Karpas-422 (cell line): ENCODE measurements at regions not wholly inside any gene's neighbourhood (a gene's known extent, or its start where the extent isn't known, plus 50 kb on each side); places are given as distances from the start of the nearest gene placed in this dataset.

ENCODE experiments used
- DNase-seq: peaks from one replicate; pipeline ENCODE4 v3.0.0-alpha.2; 2015
- H2AFZ ChIP-seq: fragments of 200-600 bp; sonication (generic); 2 replicates; pipeline ENCODE4 v1.6.1; 2014; ENCODE audit warnings: antibody characterized with exemption, low read length, mixed read lengths
- H3K27ac ChIP-seq: fragments of 200-600 bp; sonication (generic); 2 replicates; pipeline ENCODE4 v1.5.1; 2014; ENCODE audit warnings: mild to moderate bottlenecking, low read length, moderate library complexity
- H3K27me3 ChIP-seq: fragments of 200-600 bp; sonication (generic); 2 replicates; pipeline ENCODE4 v1.6.1; 2014; ENCODE audit warnings: low read length, mixed read lengths
- H3K36me3 ChIP-seq: fragments of 200-600 bp; sonication (generic); 2 replicates; pipeline ENCODE4 v1.6.1; 2014; ENCODE audit warnings: low read length, mixed read lengths; ENCODE audit not compliant: insufficient read depth
- H3K4me1 ChIP-seq: fragments of 200-600 bp; sonication (generic); 2 replicates; pipeline ENCODE4 v1.6.1; 2014; ENCODE audit warnings: mild to moderate bottlenecking, low read length, mixed read lengths
- H3K4me2 ChIP-seq: fragments of 200-600 bp; sonication (generic); 2 replicates; pipeline ENCODE4 v1.6.1; 2014; ENCODE audit warnings: low read length, low read depth, mild to moderate bottlenecking; ENCODE audit not compliant: poor library complexity, severe bottlenecking
- H3K4me3 ChIP-seq: fragments of 200-600 bp; sonication (generic); 2 replicates; pipeline ENCODE4 v1.5.1; 2014; ENCODE audit warnings: mild to moderate bottlenecking, antibody characterized with exemption, low read length, mixed read lengths
- H3K79me2 ChIP-seq: fragments of 200-600 bp; sonication (generic); 2 replicates; pipeline ENCODE4 v1.6.1; 2014; ENCODE audit warnings: mild to moderate bottlenecking, low read length, mixed read lengths
- H3K9ac ChIP-seq: fragments of 200-600 bp; sonication (generic); 2 replicates; pipeline ENCODE4 v1.6.0; 2014; ENCODE audit warnings: low read length
- H3K9me2 ChIP-seq: fragments of 200-600 bp; sonication (generic), shearing (Covaris generic); replicated peaks from 2 replicates; pipeline ENCODE4 v1.6.0; 2014; ENCODE audit warnings: mild to moderate bottlenecking, low read length, moderate library complexity; ENCODE audit not compliant: insufficient read depth
- H3K9me3 ChIP-seq: fragments of 300-700, 200-600 bp; sonication (generic); 2 replicates; pipeline ENCODE4 v1.6.1; 2014; ENCODE audit warnings: low read length, mixed read lengths
- H4K20me1 ChIP-seq: fragments of 200-600 bp; sonication (generic); 2 replicates; pipeline ENCODE4 v1.6.1; 2014; ENCODE audit warnings: mild to moderate bottlenecking, antibody characterized with exemption, low read length, low read depth; ENCODE audit not compliant: insufficient read depth

- H4K20me1 ChIP-seq: no peaks in the 10 kb centered on the region
- H3K9ac ChIP-seq: no peak overlapping the region
- no peaks in the 10 kb centered on the region for H3K36me3 ChIP-seq
- no peaks in the 10 kb centered on the region for H3K9me3 ChIP-seq
- H3K27me3 ChIP-seq: no peaks in the 10 kb centered on the region
- H3K4me1 ChIP-seq: peaks cover 17% of the 10 kb centered on the region
- no peaks in the 10 kb centered on the region for H3K9me2 ChIP-seq
- H2AFZ ChIP-seq: no peak overlapping the region
- H3K4me2 ChIP-seq: no peak overlapping the region
- no peak overlapping the region for H3K27ac ChIP-seq
- DNase-seq: no peak
- H3K4me3 ChIP-seq: no peak overlapping the region
- H3K79me2 ChIP-seq: no peaks in the 10 kb centered on the region
Measured at GRCh38 chr11:27239305-27239942, 123.6 kb downstream of the CCDC34 start.

DNA sequence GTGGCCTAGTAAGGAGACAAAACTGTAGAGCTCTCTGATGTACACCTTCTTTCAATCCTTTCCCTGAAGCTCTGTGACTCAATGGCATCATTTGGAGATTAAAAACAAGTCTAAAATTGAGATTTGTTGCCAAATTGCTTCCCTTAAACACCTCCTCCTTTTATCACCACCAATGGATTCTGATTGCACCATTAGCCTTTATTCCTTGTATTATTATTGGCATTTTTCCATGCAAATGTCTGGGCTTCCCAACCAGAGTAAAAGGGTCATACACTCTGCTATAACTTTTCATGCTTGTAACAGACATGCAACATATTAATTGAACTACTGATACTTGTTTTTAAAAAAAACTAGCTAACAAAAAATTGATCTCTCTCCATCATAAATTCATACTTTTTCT lies 124.2 kb downstream of the CCDC34 start:
- no peaks in the 10 kb centered on the region for H3K79me2 ChIP-seq
- no peaks in the 10 kb centered on the region for H3K9me3 ChIP-seq
- H2AFZ ChIP-seq: no peak overlapping the region
- no peaks in the 10 kb centered on the region for H3K36me3 ChIP-seq
- no peak overlapping the region for H3K27ac ChIP-seq
- H3K9ac ChIP-seq: no peak overlapping the region
- DNase-seq: no peak
- H4K20me1 ChIP-seq: no peaks in the 10 kb centered on the region
- no peak overlapping the region for H3K4me2 ChIP-seq
- H3K4me1 ChIP-seq: peaks cover 23% of the 10 kb centered on the region
- H3K4me3 ChIP-seq: no peak overlapping the region
- no peaks in the 10 kb centered on the region for H3K27me3 ChIP-seq
- no peaks in the 10 kb centered on the region for H3K9me2 ChIP-seq

- no peak overlapping the region for H2AFZ ChIP-seq
- no peak overlapping the region for H3K4me2 ChIP-seq
- H3K4me3 ChIP-seq: no peak overlapping the region
- H3K27me3 ChIP-seq: no peaks in the 10 kb centered on the region
- no peaks in the 10 kb centered on the region for H3K9me3 ChIP-seq
- no peaks in the 10 kb centered on the region for H3K9me2 ChIP-seq
- DNase-seq: no peak
- H3K4me1 ChIP-seq: peaks cover 34% of the 10 kb centered on the region
- no peaks in the 10 kb centered on the region for H3K36me3 ChIP-seq
- no peak overlapping the region for H3K9ac ChIP-seq
- no peak overlapping the region for H3K27ac ChIP-seq
- no peaks in the 10 kb centered on the region for H4K20me1 ChIP-seq
- no peaks in the 10 kb centered on the region for H3K79me2 ChIP-seq
Measured at GRCh38 chr11:27237643-27238042, 125.4 kb downstream of the CCDC34 start.

DNA sequence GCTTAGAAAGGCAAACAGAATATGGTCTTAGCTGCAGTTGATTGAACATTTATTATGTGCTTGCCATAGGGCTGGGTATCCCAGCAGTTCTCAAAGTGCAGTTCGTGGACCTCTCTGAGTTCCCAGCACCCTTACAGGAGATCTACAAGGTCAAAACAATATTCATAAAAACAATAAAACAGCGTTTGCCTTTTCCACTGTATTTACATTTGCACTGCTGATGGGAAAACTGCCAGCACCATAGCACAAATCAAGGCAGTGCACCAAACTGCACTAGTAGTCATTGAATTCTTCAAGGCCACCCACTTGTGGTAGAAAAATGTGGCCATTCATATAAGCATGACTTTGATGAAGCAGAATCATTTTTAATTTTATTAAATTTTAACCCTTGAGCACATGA lies 128.1 kb downstream of the CCDC34 start:
- Histone ChIP-seq H3K79me2 (no peaks in the 10 kb centered on the region), H3K9me3 (no peaks in the 10 kb centered on the region), H2AFZ (no peak overlapping the region), H3K27me3 (no peaks in the 10 kb centered on the region), H3K4me1 (peaks cover 37% of the 10 kb centered on the region), H3K36me3 (no peaks in the 10 kb centered on the region), H3K27ac (peak overlapping the region; percentile 86), H4K20me1 (no peaks in the 10 kb centered on the region), H3K9ac (no peak overlapping the region), H3K4me3 (no peak overlapping the region), H3K4me2 (peak overlapping the region; percentile 59), H3K9me2 (no peaks in the 10 kb centered on the region)
- DNase-seq: no peak

GRCh38 chr11:27234043-27234668 lies 128.9 kb downstream of the CCDC34 start:
- H3K4me2 ChIP-seq: peak overlapping the region; percentile 59
- no peaks in the 10 kb centered on the region for H3K79me2 ChIP-seq
- H3K27me3 ChIP-seq: no peaks in the 10 kb centered on the region
- peak; percentile 95 for DNase-seq
- H3K36me3 ChIP-seq: no peaks in the 10 kb centered on the region
- no peaks in the 10 kb centered on the region for H3K9me3 ChIP-seq
- H3K4me3 ChIP-seq: peak overlapping the region; percentile 49
- peaks cover 37% of the 10 kb centered on the region for H3K4me1 ChIP-seq
- H3K9ac ChIP-seq: peak overlapping the region; percentile 52
- no peaks in the 10 kb centered on the region for H3K9me2 ChIP-seq
- peak overlapping the region; percentile 86 for H3K27ac ChIP-seq
- H2AFZ ChIP-seq: peak overlapping the region; percentile 88
- H4K20me1 ChIP-seq: no peaks in the 10 kb centered on the region

GRCh38 chr11:27233654-27234042 lies 129.4 kb downstream of the CCDC34 start:
- Histone ChIP-seq H3K4me1 (peaks cover 37% of the 10 kb centered on the region), H3K4me2 (peak overlapping the region; percentile 59), H3K36me3 (no peaks in the 10 kb centered on the region), H3K9ac (peak overlapping the region; percentile 52), H3K27me3 (no peaks in the 10 kb centered on the region), H3K27ac (peak overlapping the region; percentile 86), H4K20me1 (no peaks in the 10 kb centered on the region), H2AFZ (peak overlapping the region; percentile 88), H3K4me3 (peak overlapping the region; percentile 49), H3K79me2 (no peaks in the 10 kb centered on the region), H3K9me3 (no peaks in the 10 kb centered on the region), H3K9me2 (no peaks in the 10 kb centered on the region)
- no peak for DNase-seq

DNA sequence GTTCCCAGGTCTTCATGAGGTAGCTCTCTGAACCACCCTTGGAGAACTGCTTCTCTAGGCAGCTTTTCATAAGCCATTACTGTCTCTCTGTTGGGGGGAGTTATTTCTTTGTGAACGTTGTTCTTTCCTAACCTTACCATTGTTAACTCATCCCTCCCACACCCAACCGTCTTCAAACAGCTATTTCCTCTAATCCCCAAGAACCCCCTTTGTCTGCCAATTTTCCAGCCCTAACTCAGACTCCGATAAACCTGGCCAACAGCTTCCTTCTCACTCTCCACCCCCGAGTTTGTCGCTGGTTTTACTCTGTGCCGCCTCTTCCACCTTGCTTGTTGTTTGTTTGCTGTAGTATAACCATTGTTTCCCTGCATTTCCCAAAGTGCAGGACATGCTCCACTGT lies 131.5 kb downstream of the CCDC34 start:
- Histone ChIP-seq H3K27ac (no peak overlapping the region), H2AFZ (no peak overlapping the region), H4K20me1 (no peaks in the 10 kb centered on the region), H3K9me3 (no peaks in the 10 kb centered on the region), H3K36me3 (no peaks in the 10 kb centered on the region), H3K4me3 (no peak overlapping the region), H3K27me3 (no peaks in the 10 kb centered on the region), H3K4me1 (peaks cover 37% of the 10 kb centered on the region), H3K79me2 (no peaks in the 10 kb centered on the region), H3K9ac (no peak overlapping the region), H3K4me2 (no peak overlapping the region), H3K9me2 (no peaks in the 10 kb centered on the region)
- no peak for DNase-seq

DNA sequence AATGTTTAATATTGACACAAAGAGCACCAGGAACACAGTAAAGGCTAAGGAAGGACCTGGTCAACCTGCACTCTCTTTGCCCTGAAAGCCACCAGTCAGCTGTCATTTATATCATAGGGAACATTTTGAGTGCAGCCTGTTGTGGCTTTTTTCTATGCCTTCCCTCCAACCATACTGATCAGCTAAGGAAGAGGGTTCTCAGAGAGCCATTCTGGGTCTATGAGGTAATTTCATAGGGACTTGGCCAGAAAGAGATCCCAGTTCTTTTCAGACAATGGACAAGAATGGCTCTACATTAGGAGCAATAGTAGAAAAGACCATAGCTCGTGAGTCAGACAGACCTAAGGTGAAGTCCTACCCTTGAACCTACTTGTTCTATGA lies 132.8 kb downstream of the CCDC34 start:
- H3K27me3 ChIP-seq: no peaks in the 10 kb centered on the region
- H3K36me3 ChIP-seq: no peaks in the 10 kb centered on the region
- no peaks in the 10 kb centered on the region for H3K9me2 ChIP-seq
- no peaks in the 10 kb centered on the region for H3K79me2 ChIP-seq
- DNase-seq: no peak
- H3K4me2 ChIP-seq: no peak overlapping the region
- no peaks in the 10 kb centered on the region for H3K9me3 ChIP-seq
- no peak overlapping the region for H3K9ac ChIP-seq
- no peaks in the 10 kb centered on the region for H4K20me1 ChIP-seq
- H2AFZ ChIP-seq: no peak overlapping the region
- peaks cover 28% of the 10 kb centered on the region for H3K4me1 ChIP-seq
- no peak overlapping the region for H3K4me3 ChIP-seq
- H3K27ac ChIP-seq: no peak overlapping the region
